KG1 (cell line): ENCODE measurements at regions not wholly inside any gene's neighbourhood (a gene's known extent, or its start where the extent isn't known, plus 50 kb on each side); places are given as distances from the start of the nearest gene placed in this dataset.

Experiments used
- DNase-seq: peaks from one replicate; lab custom pipeline; 2025; lab: John Stamatoyannopoulos, UW

DNA sequence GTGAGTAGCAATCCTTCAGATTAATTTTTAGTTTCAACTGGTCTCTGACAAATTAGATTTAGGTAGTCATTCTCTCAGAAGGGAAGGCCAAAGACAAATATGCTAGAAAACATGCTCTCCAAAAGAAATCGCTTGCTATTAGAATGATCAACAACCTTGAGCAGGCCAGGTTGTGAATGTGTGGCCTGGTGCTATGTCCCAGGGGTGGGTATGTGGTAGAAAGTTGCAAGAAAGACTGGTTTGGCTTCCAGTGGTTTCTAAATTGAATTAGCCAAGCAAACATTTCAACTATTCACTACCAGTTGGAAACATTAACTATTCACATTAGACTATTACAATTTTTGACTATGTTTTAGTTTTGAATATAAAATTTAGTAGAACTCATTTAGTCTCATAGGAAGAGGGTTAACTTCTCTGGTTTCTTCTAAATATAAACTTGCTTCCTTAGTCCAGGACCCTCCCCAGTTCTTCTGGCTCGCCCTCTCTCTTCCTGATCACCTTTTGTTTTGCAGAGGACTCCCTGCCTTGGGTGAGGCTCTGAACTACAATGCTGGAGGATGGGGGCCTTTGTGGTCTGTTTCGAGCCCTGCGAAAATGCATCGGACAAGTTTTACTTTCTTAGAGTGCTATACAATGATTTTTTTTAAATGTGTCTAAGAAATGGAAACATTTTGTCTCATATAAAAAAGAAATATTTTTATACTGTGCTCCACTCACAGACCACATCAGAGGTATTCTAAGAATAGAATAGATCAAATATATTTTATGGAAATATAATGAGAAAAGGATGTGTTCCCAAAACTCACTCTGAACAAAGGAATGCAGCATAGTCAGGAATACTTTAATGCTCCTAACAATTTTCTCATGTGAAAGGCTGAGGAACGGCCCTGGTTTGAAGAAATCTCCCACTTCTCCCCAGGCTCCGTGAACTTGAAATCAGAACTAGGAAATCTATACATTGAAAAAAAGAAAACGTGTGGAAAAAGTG lies 375.0 kb upstream of the ZEB2 start:
- DNase-seq, result no peak

DNA sequence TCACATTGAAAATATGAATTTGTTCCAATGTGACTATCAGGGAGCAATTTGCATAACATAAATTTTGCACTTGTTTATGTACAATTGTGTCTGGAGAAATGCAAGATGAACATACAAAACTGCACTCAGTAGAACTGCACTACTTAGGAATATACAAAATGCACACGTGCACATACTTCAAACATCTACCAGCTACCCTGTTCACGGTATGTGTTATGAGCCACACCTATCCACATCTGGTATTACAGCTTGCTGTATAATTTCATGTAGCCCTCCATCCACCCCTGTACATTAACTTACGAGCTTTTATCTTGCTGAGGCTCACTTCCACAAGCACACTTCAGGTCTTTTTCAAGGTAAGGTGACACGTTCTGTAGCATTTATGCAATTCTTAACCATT lies 373.5 kb upstream of the ZEB2 start:
- no peak for DNase-seq

DNA sequence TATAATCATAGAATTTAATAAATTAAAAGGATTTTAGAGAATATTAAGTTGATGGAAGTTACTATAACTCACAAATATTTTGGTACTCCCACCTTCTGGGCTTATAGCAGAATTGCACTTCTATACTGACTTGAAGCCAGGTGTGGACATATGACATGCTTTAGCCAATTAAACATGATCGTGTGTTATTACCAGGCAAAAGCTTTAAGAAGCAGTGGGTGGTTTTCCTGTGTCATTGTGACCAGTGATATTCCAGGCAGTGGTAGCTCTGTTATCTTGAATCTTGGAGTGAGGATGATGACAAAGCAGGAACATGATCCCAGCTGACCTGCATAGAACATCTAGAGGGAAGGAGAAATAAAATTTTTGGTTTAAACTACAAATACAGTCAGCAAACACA lies 370.9 kb upstream of the ZEB2 start:
- no peak for DNase-seq

DNA sequence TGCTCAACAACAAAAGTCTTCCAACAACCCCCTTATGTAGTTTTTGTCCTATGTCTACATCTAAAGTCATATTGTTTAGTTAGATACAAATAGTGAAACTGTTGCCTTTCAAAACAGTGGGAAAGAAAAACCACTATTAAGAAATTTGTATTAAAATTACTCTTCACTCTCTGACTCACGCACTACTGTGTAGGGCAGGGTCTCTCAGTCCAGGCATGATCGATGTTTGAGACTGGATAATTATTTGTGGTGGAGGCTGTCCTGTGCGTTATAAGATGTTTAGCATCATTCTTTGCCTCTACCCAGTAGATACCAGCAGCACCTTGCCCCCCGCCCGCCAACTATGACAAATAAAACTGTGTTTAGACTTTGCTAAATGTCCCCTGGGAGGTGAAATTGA lies 369.4 kb upstream of the ZEB2 start:
- DNase-seq, result no peak

- DNase-seq, result no peak
Measured at GRCh38 chr2:144886862-144887261, 366.9 kb upstream of the ZEB2 start.

DNA sequence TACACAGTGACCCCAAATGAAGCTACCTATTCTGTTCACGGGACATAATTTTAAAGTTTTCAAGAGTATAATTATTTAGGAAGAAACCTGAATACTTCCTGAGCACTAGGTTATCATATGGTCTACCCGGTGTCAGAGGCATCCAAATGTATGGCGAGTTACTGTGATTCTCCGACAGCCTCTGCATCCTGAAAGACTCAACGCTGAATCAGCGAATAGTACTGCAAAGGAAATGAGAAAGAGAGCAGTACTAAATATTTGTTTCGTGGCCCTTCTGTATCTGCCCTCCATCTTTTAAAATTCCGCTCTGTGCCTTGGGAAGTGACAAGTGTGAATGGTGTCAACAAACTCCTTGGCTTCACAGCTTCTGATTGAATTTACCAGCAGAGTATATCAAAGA lies 358.0 kb upstream of the ZEB2 start:
- no peak for DNase-seq

DNA sequence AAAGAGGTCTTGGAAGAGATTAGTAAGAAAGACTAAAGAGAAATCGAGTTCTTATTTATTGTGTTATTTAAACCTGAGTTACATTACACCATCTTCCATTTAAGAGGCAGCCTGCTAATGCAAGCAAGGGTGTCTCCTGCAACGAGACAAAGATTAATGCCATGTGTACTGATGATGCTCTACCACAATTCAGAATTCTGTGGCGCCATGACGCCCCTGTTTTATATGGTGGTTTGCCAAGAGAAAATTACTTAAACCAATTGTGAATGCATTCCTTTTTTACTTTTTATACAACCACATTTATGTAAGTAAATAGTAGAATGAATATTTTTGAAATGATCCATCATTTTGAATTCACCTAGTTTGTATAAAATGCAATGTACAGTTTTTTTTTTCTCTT lies 356.1 kb upstream of the ZEB2 start:
- DNase-seq, result no peak

DNA sequence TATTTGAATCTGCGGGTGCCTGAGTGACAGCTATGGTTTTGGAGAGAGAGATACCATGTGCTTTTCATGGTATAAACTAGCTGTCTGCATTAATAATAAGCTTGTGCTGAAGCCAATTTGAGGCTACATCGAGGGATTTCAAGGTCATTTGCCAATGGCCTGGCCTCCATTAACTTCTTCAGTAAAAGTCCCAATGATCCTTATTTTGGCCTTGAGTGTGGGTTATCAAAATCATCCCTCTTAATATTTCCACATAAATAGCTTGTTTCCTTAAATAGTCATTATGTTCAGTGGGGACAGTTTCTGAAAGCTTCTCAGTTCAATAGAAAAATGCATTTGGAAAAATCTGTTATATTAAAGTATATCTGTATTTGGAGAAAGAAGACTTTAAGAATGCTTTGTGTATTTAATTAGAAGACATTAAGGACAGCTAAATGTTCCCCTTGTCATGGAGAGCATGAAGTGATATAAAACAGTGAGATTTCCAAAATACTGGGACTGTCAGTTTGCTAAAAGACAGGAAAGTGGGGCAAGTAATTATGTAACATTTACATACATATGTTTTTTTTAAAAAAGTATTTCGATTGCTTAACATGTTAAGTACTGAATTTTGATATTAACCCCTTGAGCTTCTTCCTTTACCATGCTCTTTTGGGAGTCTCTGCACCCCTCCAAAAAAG lies 355.5 kb upstream of the ZEB2 start:
- DNase-seq, result no peak

DNA sequence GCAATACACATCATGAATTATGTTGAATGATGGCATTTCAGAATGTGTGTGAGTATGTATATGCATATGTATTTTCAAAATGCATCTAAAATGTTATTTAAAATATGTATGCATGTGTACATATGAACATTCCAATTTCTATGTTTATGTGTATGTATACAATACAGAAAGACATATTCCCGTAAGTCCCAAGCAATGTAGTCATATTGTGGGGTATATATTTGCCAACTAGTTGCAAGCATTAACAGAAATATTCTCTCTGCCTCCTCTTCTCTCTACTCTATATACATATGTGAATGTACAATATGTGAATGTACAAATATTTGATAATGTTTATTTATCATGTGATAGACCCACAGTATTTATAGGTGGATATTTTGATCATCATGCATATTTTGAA lies 345.8 kb upstream of the ZEB2 start:
- DNase-seq, result no peak

DNA sequence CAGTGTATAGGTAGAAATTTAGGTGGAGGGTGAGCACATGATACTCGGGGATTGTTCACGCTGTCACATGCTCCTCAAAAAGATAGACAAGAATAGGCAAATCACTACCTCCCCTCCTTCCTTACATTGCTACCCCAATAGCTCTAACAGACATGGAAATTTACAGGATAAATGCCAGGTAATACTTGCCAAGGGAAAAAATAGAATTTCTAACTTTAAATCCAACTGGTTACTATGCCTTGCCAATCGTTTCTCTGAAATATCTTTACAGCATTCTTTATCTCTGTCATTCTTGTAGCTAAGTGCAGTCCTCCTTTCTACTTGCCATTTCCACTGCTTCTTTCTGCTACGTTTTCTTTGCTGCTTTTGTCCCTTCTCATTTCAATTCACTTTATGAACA lies 339.8 kb upstream of the ZEB2 start:
- DNase-seq, result no peak

DNA sequence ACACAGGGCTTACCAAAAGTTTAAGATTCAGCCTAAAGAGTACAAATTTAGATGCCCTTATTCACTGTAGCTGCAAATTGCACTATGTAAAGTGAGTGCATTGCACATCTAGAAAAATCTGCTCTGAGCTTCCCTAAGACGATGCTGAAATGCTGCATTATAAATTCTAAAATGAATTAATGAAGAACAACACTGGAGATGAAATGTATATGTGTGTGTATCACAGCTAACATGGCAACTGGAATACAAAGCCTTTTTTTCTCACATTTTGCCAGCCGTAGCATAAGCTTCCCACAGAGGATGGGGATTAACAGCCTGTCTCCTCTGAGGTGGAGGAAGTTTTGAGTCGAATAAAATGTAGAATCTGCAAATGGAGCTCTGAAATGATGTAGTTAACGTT lies 338.3 kb upstream of the ZEB2 start:
- no peak for DNase-seq

DNA sequence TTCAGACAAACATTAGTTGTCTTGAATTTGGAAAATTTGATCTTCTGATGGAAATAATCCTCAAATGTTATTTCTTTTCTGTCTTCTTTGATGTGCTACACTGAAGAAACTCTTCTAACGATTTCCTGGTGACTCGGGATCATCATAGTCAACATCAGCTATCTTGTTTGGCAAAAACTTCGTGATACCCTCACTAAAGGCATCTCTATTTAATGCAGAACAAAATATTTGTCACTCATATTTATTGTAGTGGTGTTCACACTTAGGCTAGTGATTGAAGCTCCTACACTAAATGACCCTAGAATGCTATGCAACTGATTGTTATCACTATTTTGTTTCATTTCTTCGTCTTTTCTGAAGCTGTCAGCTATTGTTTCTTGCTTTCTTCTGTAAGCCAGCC lies 334.7 kb upstream of the ZEB2 start:
- DNase-seq, result no peak

DNA sequence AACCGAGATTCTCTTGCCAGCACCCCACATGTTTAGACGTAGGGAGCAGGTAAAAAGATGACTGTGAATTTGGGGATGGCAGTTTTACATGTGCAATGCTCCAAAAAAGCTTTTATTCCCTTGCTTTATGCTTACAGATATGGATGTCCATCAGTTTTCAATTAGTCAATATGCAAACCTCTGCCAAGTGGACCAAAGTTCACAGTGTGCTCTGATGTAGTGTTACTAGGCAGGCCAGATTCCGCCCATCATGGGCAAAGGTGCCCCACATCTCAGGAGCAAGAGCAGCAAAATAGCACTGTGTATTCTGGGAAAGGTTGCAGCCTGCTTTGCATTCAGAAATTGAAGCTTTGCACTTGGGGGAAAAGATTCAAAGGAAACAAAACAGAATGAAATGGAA lies 329.7 kb upstream of the ZEB2 start:
- DNase-seq, result no peak

DNA sequence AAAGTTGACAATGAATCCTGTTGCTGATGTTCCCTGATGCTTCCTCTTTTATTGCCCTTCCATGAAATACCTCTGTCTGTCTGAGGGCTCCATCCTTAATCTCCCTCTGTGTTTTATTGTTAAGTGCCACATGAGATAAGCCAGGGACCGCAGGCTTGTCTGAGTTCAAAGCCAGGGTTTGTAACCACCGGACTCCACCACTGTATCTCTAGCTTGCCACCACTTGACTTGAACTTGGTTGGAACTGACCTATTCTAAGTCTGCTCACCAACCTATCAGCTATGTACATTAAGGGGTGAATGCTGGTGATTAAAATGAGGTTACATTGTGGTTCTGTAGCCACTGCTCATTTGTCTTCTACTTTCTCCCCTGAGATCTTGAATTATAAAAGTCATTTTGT lies 328.5 kb upstream of the ZEB2 start:
- no peak for DNase-seq

- DNase-seq, result no peak
Measured at GRCh38 chr2:144847347-144848080, 327.6 kb upstream of the ZEB2 start.

GRCh38 chr2:144836635-144837350 lies 316.9 kb upstream of the ZEB2 start:
- DNase-seq, result no peak

- DNase-seq, result no peak
Measured at GRCh38 chr2:144835634-144836350, 315.9 kb upstream of the ZEB2 start.

DNA sequence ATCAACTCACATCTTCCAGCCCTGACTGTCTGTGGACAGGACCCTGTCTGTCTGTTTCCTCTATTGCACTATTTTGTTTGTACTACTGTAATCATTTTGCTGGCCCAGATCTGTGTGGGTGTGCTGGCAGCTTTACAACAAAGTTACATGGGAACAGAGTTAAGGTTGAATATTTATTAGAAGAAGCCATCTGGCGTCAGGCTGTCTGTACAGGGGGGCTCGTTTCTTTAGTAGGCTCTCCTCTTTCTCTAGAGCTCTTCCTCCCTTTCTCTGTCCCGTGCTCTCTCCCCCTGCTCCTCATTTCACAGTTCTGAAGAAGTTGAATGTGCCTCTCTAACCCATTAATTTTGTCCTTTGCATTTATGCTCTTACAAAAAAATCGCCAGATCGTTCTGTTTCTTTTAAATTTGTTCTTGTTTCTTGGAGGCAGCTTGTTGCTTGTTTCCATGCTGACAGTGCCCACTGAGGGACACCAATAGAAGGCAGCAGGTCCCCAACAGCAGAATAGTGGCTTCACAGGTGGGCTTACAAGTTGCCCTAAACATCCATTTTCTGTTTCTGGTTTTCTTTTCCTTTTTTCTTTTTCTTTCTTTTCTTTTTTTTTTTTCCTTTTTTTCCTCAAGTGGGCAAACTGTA lies 315.2 kb upstream of the ZEB2 start:
- no peak for DNase-seq

- DNase-seq, result no peak
Measured at GRCh38 chr2:144834363-144834762, 314.4 kb upstream of the ZEB2 start.

- DNase-seq, result no peak
Measured at GRCh38 chr2:144833075-144833637, 313.2 kb upstream of the ZEB2 start.

DNA sequence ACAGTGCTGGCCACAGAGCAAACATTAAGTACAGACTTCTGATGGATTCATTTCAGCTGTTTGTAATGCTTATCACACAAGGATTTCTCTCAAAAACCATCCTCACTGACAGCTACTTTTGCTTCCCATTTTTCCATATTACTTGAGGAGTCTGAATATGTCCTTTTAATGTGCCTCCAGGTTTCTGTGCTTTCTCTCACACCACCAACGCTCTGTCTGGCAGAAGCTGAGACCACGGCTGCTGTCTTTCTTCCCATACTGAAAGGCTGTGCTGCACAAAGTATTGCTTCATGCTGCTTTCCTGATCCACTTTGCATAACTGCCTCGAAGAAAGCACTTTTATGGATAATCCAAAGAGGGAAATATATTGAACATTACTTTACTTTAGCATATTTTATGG lies 312.1 kb upstream of the ZEB2 start:
- DNase-seq, result no peak
